GM19455 (cell line): ENCODE measurements at regions not wholly inside any gene's neighbourhood (a gene's known extent, or its start where the extent isn't known, plus 50 kb on each side); places are given as distances from the start of the nearest gene placed in this dataset.
"Not testable (repeated sequence)": the region's sequence is repeated elsewhere in the genome, so short reads cannot be mapped to it uniquely, and the experiment has no call there.

Source experiments
- ATAC-seq: cut with Tn5 transposase; IDR thresholded peaks from one replicate; pipeline ENCODE4 v1.9.1; 2021; ENCODE audit not compliant: unreplicated experiment

DNA sequence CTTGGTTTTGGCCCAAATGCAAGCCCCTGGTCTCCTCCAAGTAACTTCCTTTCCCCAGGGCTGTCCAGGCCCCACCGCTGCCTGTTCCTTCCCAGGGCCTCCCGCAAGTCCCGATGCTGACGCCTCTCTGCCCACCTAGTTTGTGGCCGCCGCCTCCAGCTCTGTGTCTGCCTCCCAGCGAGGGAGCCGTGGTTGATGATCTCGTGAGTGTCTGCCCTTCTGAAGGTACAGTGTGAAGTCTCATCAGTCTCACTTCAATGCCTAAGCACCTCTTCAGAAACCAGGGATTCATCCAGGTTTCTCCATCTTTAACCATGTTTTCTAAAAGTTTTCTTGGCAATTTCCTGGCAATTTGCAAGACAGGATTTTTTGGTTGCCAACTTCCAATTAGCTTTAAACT is 127.5 kb downstream of the TMEM121 start:
- not testable (repeated sequence) for ATAC-seq

DNA sequence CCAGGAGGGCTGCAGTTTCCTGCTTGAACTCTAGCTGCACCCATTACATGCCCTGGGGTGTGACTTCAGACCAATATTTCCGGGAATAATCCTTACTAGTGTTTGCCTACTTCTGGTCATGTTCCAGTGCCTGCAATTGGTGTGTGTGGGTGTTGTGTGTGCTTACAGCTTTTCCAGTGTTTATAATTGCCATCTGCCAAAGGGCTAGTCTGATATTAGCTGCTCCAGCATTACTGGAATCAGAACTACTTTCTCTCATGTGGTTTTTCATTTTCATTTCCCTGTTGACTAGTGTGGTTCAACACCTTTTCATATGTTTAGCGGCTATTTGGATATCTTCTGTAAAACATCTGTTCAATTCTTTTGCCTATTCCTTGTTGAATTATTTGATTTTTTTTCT is 132.9 kb downstream of the TMEM121 start:
- not testable (repeated sequence) for ATAC-seq

DNA sequence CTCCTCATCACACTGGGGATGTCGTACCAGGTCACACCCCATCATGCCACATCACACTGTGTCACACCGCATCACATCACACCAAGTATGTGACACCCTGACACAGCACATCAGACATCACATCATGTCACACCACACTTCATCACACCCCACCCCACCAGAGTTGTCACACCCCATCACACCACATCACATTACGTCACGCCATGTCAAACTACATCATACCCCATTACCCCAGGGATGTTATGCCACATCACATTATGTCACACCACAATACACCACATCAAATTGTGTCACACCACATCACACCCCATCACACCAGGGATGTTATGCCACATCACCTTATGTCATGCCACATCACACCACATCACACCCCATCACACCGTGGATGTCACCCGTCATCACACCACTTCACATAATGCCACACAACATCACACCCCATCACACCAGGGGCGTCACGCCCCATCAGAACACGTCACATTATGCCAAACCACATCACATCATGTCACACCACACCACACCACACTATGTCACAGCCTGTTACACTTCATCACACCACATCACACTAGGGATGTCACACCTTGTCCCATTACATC is 133.6 kb downstream of the TMEM121 start:
- ATAC-seq, result no peak

- ATAC-seq, result no peak
Measured at GRCh38 chr14:105660816-105661531, 134.6 kb downstream of the TMEM121 start.

GRCh38 chr14:105662043-105662442 is 135.7 kb downstream of the TMEM121 start:
- ATAC-seq, result not testable (repeated sequence)

GRCh38 chr14:105662592-105662991 is 136.2 kb downstream of the TMEM121 start:
- not testable (repeated sequence) for ATAC-seq

DNA sequence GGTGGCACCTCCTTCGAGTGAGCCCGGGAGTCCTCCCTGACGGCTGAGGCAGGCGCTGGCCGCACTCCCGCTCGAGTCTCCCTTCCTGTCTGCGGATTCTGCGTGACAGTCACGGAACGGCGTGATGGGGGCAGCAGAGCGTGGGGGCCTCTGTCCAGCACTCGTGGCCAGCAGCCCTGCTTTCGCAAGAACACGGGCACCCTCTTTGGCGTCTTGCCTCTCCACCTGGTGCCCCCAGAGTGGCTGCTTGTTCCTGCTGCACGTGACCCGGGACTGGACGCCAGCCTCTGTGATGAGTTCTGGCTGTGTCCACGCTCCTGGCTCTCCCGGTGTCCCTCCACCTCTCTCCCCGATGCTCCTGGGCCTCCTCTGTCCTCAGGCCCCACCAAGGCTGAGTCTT is 136.9 kb downstream of the TMEM121 start:
- ATAC-seq, result not testable (repeated sequence)

GRCh38 chr14:105663818-105664596 is 137.6 kb downstream of the TMEM121 start:
- not testable (repeated sequence) for ATAC-seq

- ATAC-seq, result no peak
Measured at GRCh38 chr14:105664691-105665090, 138.3 kb downstream of the TMEM121 start.

DNA sequence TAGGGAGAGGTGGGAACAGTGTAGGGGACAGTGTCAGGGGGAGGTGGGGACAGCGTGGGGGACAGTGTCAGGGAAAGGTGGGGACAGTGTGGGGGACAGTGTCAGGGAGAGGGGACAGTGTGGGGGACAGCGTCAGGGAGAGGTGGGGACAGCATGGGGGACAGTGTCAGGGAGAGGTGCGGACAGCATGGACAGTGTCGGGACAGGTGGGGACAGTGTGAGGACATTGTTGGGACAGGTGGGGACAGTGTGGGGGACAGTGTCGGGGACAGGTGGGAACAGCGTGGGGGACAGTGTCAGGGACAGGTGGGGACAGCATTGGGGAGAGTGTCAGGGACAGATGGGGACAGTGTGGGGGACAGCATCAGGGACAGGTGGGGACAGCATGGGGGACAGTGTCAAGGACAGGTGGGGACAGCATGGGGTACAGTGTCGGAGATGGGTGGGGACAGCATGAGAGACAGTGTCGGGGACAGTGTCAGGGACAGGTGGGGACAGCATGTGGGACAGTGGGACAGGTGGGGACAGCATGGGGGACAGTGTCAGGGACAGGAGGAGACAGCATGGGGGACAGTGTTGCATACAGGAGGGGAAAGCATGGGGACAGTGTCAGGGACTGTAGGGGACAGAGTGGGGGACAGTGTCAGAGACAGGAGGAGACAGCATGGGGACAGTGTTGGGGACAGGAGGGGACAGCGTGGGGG is 139.0 kb downstream of the TMEM121 start:
- no peak for ATAC-seq

GRCh38 chr14:105665951-105666277 is 139.5 kb downstream of the TMEM121 start:
- ATAC-seq, result no peak

GRCh38 chr14:105666420-105666819 is 140.0 kb downstream of the TMEM121 start:
- no peak for ATAC-seq

- not testable (repeated sequence) for ATAC-seq
Measured at GRCh38 chr14:105666991-105667662, 140.7 kb downstream of the TMEM121 start.

DNA sequence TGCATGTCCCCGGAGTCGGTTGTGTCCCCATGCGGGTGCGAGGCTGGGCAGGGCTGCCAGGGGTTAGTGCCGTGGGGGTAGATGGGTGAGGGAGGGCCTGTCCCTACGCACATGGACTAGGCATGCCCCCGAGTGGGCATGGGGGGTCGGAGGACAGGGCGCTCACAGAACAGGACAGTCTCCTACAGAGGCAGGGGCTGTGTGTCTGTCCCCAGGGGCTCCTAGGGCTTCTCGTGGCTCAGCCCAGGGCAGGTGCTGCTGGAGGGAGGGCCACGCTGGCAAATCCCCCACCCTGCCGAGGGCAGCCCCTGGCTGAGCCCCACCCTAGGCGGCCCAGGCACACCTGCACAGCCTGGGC is 141.3 kb downstream of the TMEM121 start:
- not testable (repeated sequence) for ATAC-seq

GRCh38 chr14:105668021-105668420 is 141.6 kb downstream of the TMEM121 start:
- ATAC-seq, result not testable (repeated sequence)

DNA sequence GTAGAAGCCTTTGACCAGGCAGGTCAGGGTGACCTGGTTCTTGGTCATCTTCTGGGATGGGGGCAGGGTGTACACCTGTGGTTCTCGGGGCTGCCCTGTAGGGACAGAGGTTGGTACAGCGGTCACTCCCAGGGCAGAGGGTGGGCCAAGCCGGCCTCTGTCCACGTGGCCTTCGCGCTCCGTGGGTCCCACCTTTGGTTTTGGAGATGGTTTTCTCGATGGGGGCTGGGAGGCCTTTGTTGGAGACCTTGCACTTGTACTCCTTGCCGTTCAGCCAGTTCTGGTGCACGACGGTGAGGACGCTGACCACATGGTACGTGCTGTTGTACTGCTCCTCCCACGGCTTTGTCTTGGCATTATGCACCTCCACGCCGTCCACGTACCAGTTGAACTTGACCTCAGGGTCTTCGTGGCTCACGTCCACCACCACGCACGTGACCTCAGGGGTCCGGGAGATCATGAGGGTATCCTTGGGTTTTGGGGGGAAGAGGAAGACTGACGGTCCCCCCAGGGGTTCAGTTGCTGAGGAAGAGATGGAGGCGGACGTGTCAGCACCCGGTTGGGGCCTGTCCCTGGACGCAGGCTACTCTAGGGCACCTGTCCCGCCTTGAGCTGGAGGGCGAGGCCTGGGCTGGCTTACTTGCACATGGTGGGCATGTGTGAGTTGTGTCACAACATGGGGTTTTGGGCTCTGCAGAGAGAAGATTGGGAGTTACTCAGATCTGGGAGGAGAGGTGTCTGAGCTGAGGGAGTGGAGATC is 142.3 kb downstream of the TMEM121 start:
- not testable (repeated sequence) for ATAC-seq

- not testable (repeated sequence) for ATAC-seq
Measured at GRCh38 chr14:105669231-105669610, 142.8 kb downstream of the TMEM121 start.

DNA sequence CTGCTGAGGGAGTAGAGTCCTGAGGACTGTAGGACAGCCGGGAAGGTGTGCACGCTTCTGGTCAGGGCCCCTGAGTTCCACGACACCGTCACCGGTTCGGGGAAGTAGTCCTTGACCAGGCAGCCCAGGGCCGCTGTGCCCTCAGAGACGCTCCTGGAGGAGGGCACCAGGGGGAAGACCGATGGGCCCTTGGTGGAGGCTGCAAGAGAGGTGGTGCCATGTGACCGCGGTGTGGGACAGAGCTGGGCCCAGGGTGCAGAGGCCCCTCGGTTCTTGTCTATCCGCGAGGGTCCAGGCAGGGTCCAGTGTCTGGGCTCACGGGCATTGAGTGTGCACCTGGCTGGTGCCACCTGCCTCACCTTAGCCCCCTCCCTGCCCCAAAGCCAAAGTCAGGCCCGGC is 143.3 kb downstream of the TMEM121 start:
- ATAC-seq, result not testable (repeated sequence)

GRCh38 chr14:105672450-105673200 is 146.2 kb downstream of the TMEM121 start:
- not testable (repeated sequence) for ATAC-seq
